ENCODE measurements at regions not wholly inside any gene's neighbourhood (a gene's known extent, or its start where the extent isn't known, plus 50 kb on each side); places are given as distances from the start of the nearest gene placed in this dataset.

- TF ChIP-seq, protein P1, sequence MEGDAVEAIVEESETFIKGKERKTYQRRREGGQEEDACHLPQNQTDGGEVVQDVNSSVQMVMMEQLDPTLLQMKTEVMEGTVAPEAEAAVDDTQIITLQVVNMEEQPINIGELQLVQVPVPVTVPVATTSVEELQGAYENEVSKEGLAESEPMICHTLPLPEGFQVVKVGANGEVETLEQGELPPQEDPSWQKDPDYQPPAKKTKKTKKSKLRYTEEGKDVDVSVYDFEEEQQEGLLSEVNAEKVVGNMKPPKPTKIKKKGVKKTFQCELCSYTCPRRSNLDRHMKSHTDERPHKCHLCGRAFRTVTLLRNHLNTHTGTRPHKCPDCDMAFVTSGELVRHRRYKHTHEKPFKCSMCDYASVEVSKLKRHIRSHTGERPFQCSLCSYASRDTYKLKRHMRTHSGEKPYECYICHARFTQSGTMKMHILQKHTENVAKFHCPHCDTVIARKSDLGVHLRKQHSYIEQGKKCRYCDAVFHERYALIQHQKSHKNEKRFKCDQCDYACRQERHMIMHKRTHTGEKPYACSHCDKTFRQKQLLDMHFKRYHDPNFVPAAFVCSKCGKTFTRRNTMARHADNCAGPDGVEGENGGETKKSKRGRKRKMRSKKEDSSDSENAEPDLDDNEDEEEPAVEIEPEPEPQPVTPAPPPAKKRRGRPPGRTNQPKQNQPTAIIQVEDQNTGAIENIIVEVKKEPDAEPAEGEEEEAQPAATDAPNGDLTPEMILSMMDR (IDR thresholded peaks at IDR 0.05), result no peak
- TF ChIP-seq ZFX (IDR thresholded peaks at IDR 0.05; ENCODE audit: borderline replicate concordance), result no peak
These were observed 115.6 kb downstream of the FANCF start for GRCh38 chr11:22510010-22510409.
